Body of pancreas (tissue), 4 donors: ENCODE measurements at regions not wholly inside any gene's neighbourhood (a gene's known extent, or its start where the extent isn't known, plus 50 kb on each side); places are given as distances from the start of the nearest gene placed in this dataset.

Source experiments
- CTCF ChIP-seq, 7 experiments: fragments of 450-650 bp in 4 of 7; fragments of 200-600 bp in 3 of 7; sonication (generic) in 3 of 7; IDR thresholded peaks; one replicate each; pipeline ENCODE4 v1.5.1; 2016 to 2019; ENCODE audit warnings: antibody characterized with exemption in 7 of 7
- POLR2A ChIP-seq, 3 donors: fragments of 450-650 bp; IDR thresholded peaks; one replicate each; pipeline ENCODE4 v1.6.1; 2016; ENCODE audit warnings: antibody characterized with exemption in 3 of 3, mild to moderate bottlenecking in 2 of 3

- TF ChIP-seq CTCF (IDR thresholded peaks at IDR 0.05) (no peak), POLR2A (IDR thresholded peaks at IDR 0.05) (no peak)
Observed at GRCh38 chr7:133150760-133151159, 68.9 kb upstream of the CHCHD3 start.
